Fibroblast of lung (primary cell): ENCODE measurements at regions not wholly inside any gene's neighbourhood (a gene's known extent, or its start where the extent isn't known, plus 50 kb on each side); places are given as distances from the start of the nearest gene placed in this dataset.

Source experiments
- DNase-seq, 2 donors: peaks; one replicate each; pipeline versions ENCODE4 v3.0.0 to v3.0.0-alpha.2; 2010; ENCODE audit warnings: low read depth in 2 of 2
- H2AFZ ChIP-seq: 2 replicates; pipeline ENCODE4 v1.5.1; 2012; ENCODE audit warnings: low read length, control low read depth, inconsistent platforms
- H3K27ac ChIP-seq: 2 replicates; pipeline ENCODE4 v1.5.1; 2011; ENCODE audit warnings: low read length, control low read depth; ENCODE audit not compliant: insufficient read depth
- H3K27me3 ChIP-seq: 2 replicates; pipeline ENCODE4 v1.5.1; 2011; ENCODE audit warnings: mild to moderate bottlenecking, low read length; ENCODE audit not compliant: control insufficient read depth, insufficient read depth
- H3K36me3 ChIP-seq: 2 replicates; pipeline ENCODE4 v1.5.1; 2011; ENCODE audit warnings: low read length; ENCODE audit not compliant: control insufficient read depth, insufficient read depth
- H3K4me1 ChIP-seq: 2 replicates; pipeline ENCODE4 v1.5.1; 2011; ENCODE audit warnings: low read length; ENCODE audit not compliant: control insufficient read depth, insufficient read depth; ENCODE audit errors: extremely low read depth
- H3K4me2 ChIP-seq: 2 replicates; pipeline ENCODE4 v1.5.1; 2011; ENCODE audit warnings: low read length, control low read depth; ENCODE audit not compliant: insufficient read depth; ENCODE audit errors: extremely low read depth
- H3K4me3 ChIP-seq, 4 experiments: fragments of 200-600 bp in 1 of 4; sonication (generic) in 1 of 4; replicated peaks in 1 of 4; 2 replicates each; pipeline ENCODE4 v1.5.1; 2011 to 2016; ENCODE audit warnings: low read length in 4 of 4, low read depth in 3 of 4, mild to moderate bottlenecking in 3 of 4, control low read depth in 2 of 4, inconsistent platforms in 1 of 4, mixed read lengths in 1 of 4; ENCODE audit not compliant: insufficient read depth in 1 of 4; ENCODE audit errors: control extremely low read depth in 1 of 4
- H3K79me2 ChIP-seq: 2 replicates; pipeline ENCODE4 v1.5.1; 2012; ENCODE audit warnings: mild to moderate bottlenecking, low read length, inconsistent platforms; ENCODE audit not compliant: control insufficient read depth, insufficient read depth
- H3K9ac ChIP-seq: 2 replicates; pipeline ENCODE4 v1.5.1; 2011; ENCODE audit warnings: mild to moderate bottlenecking, low read length, control low read depth; ENCODE audit not compliant: insufficient read depth
- H3K9me3 ChIP-seq: 2 replicates; pipeline ENCODE4 v1.5.1; 2012; ENCODE audit warnings: low read depth, low read length; ENCODE audit not compliant: control insufficient read depth, insufficient read depth
- H4K20me1 ChIP-seq: 2 replicates; pipeline ENCODE4 v1.5.1; 2011; ENCODE audit warnings: low read length; ENCODE audit not compliant: control insufficient read depth, insufficient read depth; ENCODE audit errors: extremely low read depth
- EZH2 ChIP-seq: IDR thresholded peaks from 2 replicates; pipeline ENCODE4 v1.5.1; 2012; ENCODE audit warnings: low read length, control low read depth, mild to moderate bottlenecking; ENCODE audit errors: missing control alignments
- TF ChIP-seq, protein P1 (sequence below), 2 donors: IDR thresholded peaks in 1 of 2; conservative IDR thresholded peaks in 1 of 2; 1 replicate in 1 of 2; 2 replicates in 1 of 2; pipeline ENCODE4 v1.5.1; 2011 to 2012; ENCODE audit warnings: low read length in 2 of 2, control low read depth in 1 of 2, inconsistent platforms in 1 of 2, low read depth in 1 of 2, mild to moderate bottlenecking in 1 of 2

DNA sequence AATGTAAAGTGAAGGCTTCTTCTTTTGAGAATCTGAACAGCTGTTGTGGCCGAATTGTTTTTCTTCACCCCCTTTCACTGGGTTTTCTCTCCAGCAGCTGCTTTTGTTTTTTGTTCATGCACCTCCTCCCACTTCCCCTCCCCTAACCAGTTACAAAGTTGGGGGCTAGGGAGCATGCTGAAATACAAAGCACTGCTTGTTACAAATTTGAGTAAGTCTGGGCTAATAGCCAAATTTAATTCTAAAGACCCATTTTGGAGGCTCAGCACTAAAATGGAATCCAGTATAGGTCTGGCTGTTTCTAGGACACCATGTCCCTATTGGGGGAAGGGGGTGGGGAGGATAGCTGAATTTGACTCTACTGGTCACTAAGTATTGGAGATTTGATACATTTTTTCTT, 89.2 kb upstream of the GPM6B start:
- DNase-seq = peak in 1 of 2 donors; percentile 39
- H3K4me1 ChIP-seq = no peaks in the 10 kb centered on the region
- no peaks in the 10 kb centered on the region for H3K27me3 ChIP-seq
- no peak overlapping the region for H2AFZ ChIP-seq
- no peak overlapping the region for H3K4me2 ChIP-seq
- H3K36me3 ChIP-seq = no peaks in the 10 kb centered on the region
- H3K9me3 ChIP-seq = no peaks in the 10 kb centered on the region
- H3K27ac ChIP-seq = no peak overlapping the region
- no peak overlapping the region for H3K4me3 ChIP-seq
- no peaks in the 10 kb centered on the region for H4K20me1 ChIP-seq
- H3K9ac ChIP-seq = no peak overlapping the region
- no peak for TF ChIP-seq EZH2
- TF ChIP-seq, protein P1, sequence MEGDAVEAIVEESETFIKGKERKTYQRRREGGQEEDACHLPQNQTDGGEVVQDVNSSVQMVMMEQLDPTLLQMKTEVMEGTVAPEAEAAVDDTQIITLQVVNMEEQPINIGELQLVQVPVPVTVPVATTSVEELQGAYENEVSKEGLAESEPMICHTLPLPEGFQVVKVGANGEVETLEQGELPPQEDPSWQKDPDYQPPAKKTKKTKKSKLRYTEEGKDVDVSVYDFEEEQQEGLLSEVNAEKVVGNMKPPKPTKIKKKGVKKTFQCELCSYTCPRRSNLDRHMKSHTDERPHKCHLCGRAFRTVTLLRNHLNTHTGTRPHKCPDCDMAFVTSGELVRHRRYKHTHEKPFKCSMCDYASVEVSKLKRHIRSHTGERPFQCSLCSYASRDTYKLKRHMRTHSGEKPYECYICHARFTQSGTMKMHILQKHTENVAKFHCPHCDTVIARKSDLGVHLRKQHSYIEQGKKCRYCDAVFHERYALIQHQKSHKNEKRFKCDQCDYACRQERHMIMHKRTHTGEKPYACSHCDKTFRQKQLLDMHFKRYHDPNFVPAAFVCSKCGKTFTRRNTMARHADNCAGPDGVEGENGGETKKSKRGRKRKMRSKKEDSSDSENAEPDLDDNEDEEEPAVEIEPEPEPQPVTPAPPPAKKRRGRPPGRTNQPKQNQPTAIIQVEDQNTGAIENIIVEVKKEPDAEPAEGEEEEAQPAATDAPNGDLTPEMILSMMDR (conservative IDR thresholded peaks at IDR 0.05 in 1 of 2, IDR thresholded peaks at IDR 0.05 in 1 of 2; ENCODE audit: low read depth in 1 of 2, low read length in 2 of 2) = no peak
- no peaks in the 10 kb centered on the region for H3K79me2 ChIP-seq

- Histone ChIP-seq H3K9ac (no peak overlapping the region), H2AFZ (no peak overlapping the region), H3K4me3 (no peak overlapping the region), H3K4me2 (no peak overlapping the region), H3K4me1 (no peaks in the 10 kb centered on the region), H3K9me3 (no peaks in the 10 kb centered on the region), H3K79me2 (no peaks in the 10 kb centered on the region), H3K27ac (no peak overlapping the region), H3K36me3 (no peaks in the 10 kb centered on the region), H3K27me3 (no peaks in the 10 kb centered on the region), H4K20me1 (no peaks in the 10 kb centered on the region)
- TF ChIP-seq, protein P1 (conservative IDR thresholded peaks at IDR 0.05 in 1 of 2, IDR thresholded peaks at IDR 0.05 in 1 of 2; ENCODE audit: low read depth in 1 of 2, low read length in 2 of 2) = no peak
- no peak for TF ChIP-seq EZH2
- peak; percentile 83 to 91 for DNase-seq
Observed at GRCh38 chrX:13903405-13903804, 86.5 kb upstream of the GPM6B start.

- Histone ChIP-seq H3K4me1 (no peaks in the 10 kb centered on the region), H3K4me3 (no peak overlapping the region), H3K36me3 (no peaks in the 10 kb centered on the region), H4K20me1 (no peaks in the 10 kb centered on the region), H3K9ac (no peak overlapping the region), H3K27ac (no peak overlapping the region), H3K79me2 (no peaks in the 10 kb centered on the region), H2AFZ (no peak overlapping the region), H3K9me3 (no peaks in the 10 kb centered on the region), H3K27me3 (no peaks in the 10 kb centered on the region), H3K4me2 (no peak overlapping the region)
- no peak for TF ChIP-seq EZH2
- TF ChIP-seq, protein P1 (conservative IDR thresholded peaks at IDR 0.05 in 1 of 2, IDR thresholded peaks at IDR 0.05 in 1 of 2; ENCODE audit: low read depth in 1 of 2, low read length in 2 of 2) = no peak
- no peak for DNase-seq
Observed at GRCh38 chrX:13902406-13902805, 85.5 kb upstream of the GPM6B start.
